BE2C (cell line): ENCODE measurements at regions not wholly inside any gene's neighbourhood (a gene's known extent, or its start where the extent isn't known, plus 50 kb on each side); places are given as distances from the start of the nearest gene placed in this dataset.

Experiments
- DNase-seq: peaks from one replicate; pipeline ENCODE4 v3.0.0-alpha.2; 2020
- H3K27me3 ChIP-seq: fragments of 250-450 bp; sonication (Bioruptor Pico); 2 replicates; pipeline ENCODE4 v1.5.1; 2020; ENCODE audit warnings: mild to moderate bottlenecking
- H3K36me3 ChIP-seq: fragments of 250-450 bp; sonication (Bioruptor Pico); 2 replicates; pipeline ENCODE4 v1.5.1; 2020; ENCODE audit warnings: mild to moderate bottlenecking
- H3K4me1 ChIP-seq: fragments of 250-450 bp; sonication (Bioruptor Pico); 2 replicates; pipeline ENCODE4 v1.5.1; 2020
- H3K4me3 ChIP-seq: 2 replicates; pipeline ENCODE4 v1.5.1; 2011; ENCODE audit warnings: low read depth, low read length
- H3K9me3 ChIP-seq: fragments of 250-450 bp; sonication (Bioruptor Pico); 2 replicates; pipeline ENCODE4 v1.5.1; 2020
- CTCF ChIP-seq: IDR thresholded peaks from 2 replicates; pipeline ENCODE4 v1.5.1; 2012; ENCODE audit warnings: mild to moderate bottlenecking, low read depth, low read length

GRCh38 chr4:63396269-63396668 is 1013.0 kb downstream of the TECRL start:
- H3K9me3 ChIP-seq, result no peaks in the 10 kb centered on the region
- H3K27me3 ChIP-seq, result no peaks in the 10 kb centered on the region
- H3K36me3 ChIP-seq, result no peaks in the 10 kb centered on the region
- no peaks in the 10 kb centered on the region for H3K4me1 ChIP-seq
- no peak for TF ChIP-seq CTCF
- no peak overlapping the region for H3K4me3 ChIP-seq
- DNase-seq, result no peak

GRCh38 chr4:63393544-63393943 is 1015.7 kb downstream of the TECRL start:
- H3K9me3 ChIP-seq, result no peaks in the 10 kb centered on the region
- no peaks in the 10 kb centered on the region for H3K27me3 ChIP-seq
- H3K4me1 ChIP-seq, result no peaks in the 10 kb centered on the region
- no peaks in the 10 kb centered on the region for H3K36me3 ChIP-seq
- TF ChIP-seq CTCF, result no peak
- H3K4me3 ChIP-seq, result no peak overlapping the region
- DNase-seq, result no peak

- Histone ChIP-seq H3K27me3 (no peaks in the 10 kb centered on the region), H3K4me1 (no peaks in the 10 kb centered on the region), H3K9me3 (no peaks in the 10 kb centered on the region), H3K36me3 (no peaks in the 10 kb centered on the region), H3K4me3 (no peak overlapping the region)
- TF ChIP-seq CTCF, result no peak
- no peak for DNase-seq
These were observed 1029.3 kb downstream of the TECRL start for GRCh38 chr4:63379750-63380522.

GRCh38 chr4:63371001-63371400 is 1038.2 kb downstream of the TECRL start:
- no peak for TF ChIP-seq CTCF
- Histone ChIP-seq H3K4me1 (no peaks in the 10 kb centered on the region), H3K9me3 (no peaks in the 10 kb centered on the region), H3K27me3 (no peaks in the 10 kb centered on the region), H3K4me3 (no peak overlapping the region), H3K36me3 (no peaks in the 10 kb centered on the region)
- no peak for DNase-seq

GRCh38 chr4:63361628-63362027 is 1047.6 kb downstream of the TECRL start:
- no peaks in the 10 kb centered on the region for H3K4me1 ChIP-seq
- DNase-seq, result no peak
- no peaks in the 10 kb centered on the region for H3K36me3 ChIP-seq
- no peaks in the 10 kb centered on the region for H3K27me3 ChIP-seq
- H3K4me3 ChIP-seq, result no peak overlapping the region
- TF ChIP-seq CTCF, result no peak
- H3K9me3 ChIP-seq, result no peaks in the 10 kb centered on the region; the same call in 1 of the 2 replicates

- H3K9me3 ChIP-seq, result no peaks in the 10 kb centered on the region; the same call in 1 of the 2 replicates
- no peak for TF ChIP-seq CTCF
- no peaks in the 10 kb centered on the region for H3K27me3 ChIP-seq
- no peak overlapping the region for H3K4me3 ChIP-seq
- DNase-seq, result no peak
- H3K36me3 ChIP-seq, result no peaks in the 10 kb centered on the region
- no peaks in the 10 kb centered on the region for H3K4me1 ChIP-seq
These were observed 1048.2 kb downstream of the TECRL start for GRCh38 chr4:63361066-63361465.
